ENCODE measurements at regions not wholly inside any gene's neighbourhood (a gene's known extent, or its start where the extent isn't known, plus 50 kb on each side); places are given as distances from the start of the nearest gene placed in this dataset.

GRCh38 chr14:100641274-100641860 is 54.1 kb upstream of the BEGAIN start:
- TF ChIP-seq CTCF (IDR thresholded peaks at IDR 0.05; ENCODE audit: control extremely low read depth, extremely low read depth), result no peak
- H3K27ac ChIP-seq (ENCODE audit: low read depth in 1 of 2, low read length in 1 of 2), result no peak overlapping the region
- H3K4me1 ChIP-seq (ENCODE audit: control insufficient read depth in 5 of 5, insufficient read depth in 5 of 5, low read length in 5 of 5), result peaks cover 0 to 6% (median 0%) of the 10 kb centered on the region in 5 donors
- peaks cover 0 to 2% (median 0%) of the 10 kb centered on the region in 4 donors for H3K9me3 ChIP-seq (ENCODE audit: control insufficient read depth in 4 of 4, insufficient read depth in 3 of 4, low read length in 3 of 4)
- H3K9ac ChIP-seq (ENCODE audit: insufficient read depth in 1 of 2, low read length in 2 of 2), result no peak overlapping the region
- no peaks in the 10 kb centered on the region for H3K36me3 ChIP-seq (ENCODE audit: control insufficient read depth in 4 of 4, insufficient read depth in 4 of 4, low read length in 4 of 4)
- H3K4me3 ChIP-seq, result no peak overlapping the region
- WGBS, 2 donors, result 88 to 93% methylated on average over 8 of the region's 8 CpGs
- peaks cover 0 to 4% (median 0%) of the 10 kb centered on the region in 3 donors for H3K27me3 ChIP-seq (ENCODE audit: control insufficient read depth in 3 of 3, insufficient read depth in 3 of 3, low read length in 2 of 3)
- ATAC-seq (ENCODE audit: insufficient read depth, low FRiP score) (no peak), DNase-seq (no peak)

- TF ChIP-seq CTCF (IDR thresholded peaks at IDR 0.05; ENCODE audit: control extremely low read depth, extremely low read depth), result no peak
- ATAC-seq (ENCODE audit: insufficient read depth, low FRiP score), result no peak
These were observed 56.2 kb upstream of the BEGAIN start for GRCh38 chr14:100643426-100643825.

GRCh38 chr14:100644383-100644782 is 57.2 kb upstream of the BEGAIN start:
- 68 to 73% methylated on average over 6 of the region's 6 CpGs for WGBS, 2 donors
- TF ChIP-seq CTCF (IDR thresholded peaks at IDR 0.05; ENCODE audit: control extremely low read depth, extremely low read depth), result no peak

More at GRCh38 chr14:100643426-100643825, 56.2 kb upstream of the BEGAIN start:
- WGBS, 2 donors, result 95 to 98% methylated on average over 8 of the region's 8 CpGs
- no peak overlapping the region for H3K4me3 ChIP-seq
- H3K27ac ChIP-seq (ENCODE audit: low read depth in 1 of 2, low read length in 1 of 2), result no peak overlapping the region
- no peak overlapping the region for H3K9ac ChIP-seq (ENCODE audit: insufficient read depth in 1 of 2, low read length in 2 of 2)
- H3K27me3 ChIP-seq (ENCODE audit: control insufficient read depth in 3 of 3, insufficient read depth in 3 of 3, low read length in 2 of 3), result peaks cover 0 to 4% (median 0%) of the 10 kb centered on the region in 3 donors
- no peaks in the 10 kb centered on the region for H3K9me3 ChIP-seq (ENCODE audit: control insufficient read depth in 4 of 4, insufficient read depth in 3 of 4, low read length in 3 of 4)
- DNase-seq, result no peak
- no peaks in the 10 kb centered on the region for H3K36me3 ChIP-seq (ENCODE audit: control insufficient read depth in 4 of 4, insufficient read depth in 4 of 4, low read length in 4 of 4)
- peaks cover 0 to 6% (median 0%) of the 10 kb centered on the region in 5 donors for H3K4me1 ChIP-seq (ENCODE audit: control insufficient read depth in 5 of 5, insufficient read depth in 5 of 5, low read length in 5 of 5)

GRCh38 chr14:100644784-100645183 is 57.6 kb upstream of the BEGAIN start:
- H3K4me1 ChIP-seq (ENCODE audit: control insufficient read depth in 5 of 5, insufficient read depth in 5 of 5, low read length in 5 of 5), result peaks cover 0 to 7% (median 4%) of the 10 kb centered on the region in 5 donors
- H3K27ac ChIP-seq (ENCODE audit: low read depth in 1 of 2, low read length in 1 of 2), result no peak overlapping the region
- WGBS, 2 donors, result 30 to 51% methylated on average over 8 of the region's 8 CpGs
- no peaks in the 10 kb centered on the region for H3K36me3 ChIP-seq (ENCODE audit: control insufficient read depth in 4 of 4, insufficient read depth in 4 of 4, low read length in 4 of 4)
- ATAC-seq (ENCODE audit: insufficient read depth, low FRiP score) (no peak), DNase-seq (no peak)
- H3K4me3 ChIP-seq, result no peak overlapping the region
- no peak for TF ChIP-seq CTCF (IDR thresholded peaks at IDR 0.05; ENCODE audit: control extremely low read depth, extremely low read depth)
- no peak overlapping the region for H3K9ac ChIP-seq (ENCODE audit: insufficient read depth in 1 of 2, low read length in 2 of 2)
- peaks cover 0 to 4% (median 0%) of the 10 kb centered on the region in 3 donors for H3K27me3 ChIP-seq (ENCODE audit: control insufficient read depth in 3 of 3, insufficient read depth in 3 of 3, low read length in 2 of 3)
- H3K9me3 ChIP-seq (ENCODE audit: control insufficient read depth in 4 of 4, insufficient read depth in 3 of 4, low read length in 3 of 4), result no peaks in the 10 kb centered on the region

More at GRCh38 chr14:100644383-100644782, 57.2 kb upstream of the BEGAIN start:
- H3K4me3 ChIP-seq, result no peak overlapping the region
- ATAC-seq (ENCODE audit: insufficient read depth, low FRiP score) (no peak), DNase-seq (no peak)
- H3K27me3 ChIP-seq (ENCODE audit: control insufficient read depth in 3 of 3, insufficient read depth in 3 of 3, low read length in 2 of 3), result peaks cover 0 to 4% (median 0%) of the 10 kb centered on the region in 3 donors
- H3K36me3 ChIP-seq (ENCODE audit: control insufficient read depth in 4 of 4, insufficient read depth in 4 of 4, low read length in 4 of 4), result no peaks in the 10 kb centered on the region
- no peaks in the 10 kb centered on the region for H3K9me3 ChIP-seq (ENCODE audit: control insufficient read depth in 4 of 4, insufficient read depth in 3 of 4, low read length in 3 of 4)
- no peak overlapping the region for H3K27ac ChIP-seq (ENCODE audit: low read depth in 1 of 2, low read length in 1 of 2)
- H3K4me1 ChIP-seq (ENCODE audit: control insufficient read depth in 5 of 5, insufficient read depth in 5 of 5, low read length in 5 of 5), result peaks cover 0 to 6% (median 1%) of the 10 kb centered on the region in 5 donors
- H3K9ac ChIP-seq (ENCODE audit: insufficient read depth in 1 of 2, low read length in 2 of 2), result no peak overlapping the region

Data from lung (tissue), 11 donors.